Dedifferentiated amniotic fluid mesenchymal stem cell (primary cell): ENCODE measurements at regions not wholly inside any gene's neighbourhood (a gene's known extent, or its start where the extent isn't known, plus 50 kb on each side); places are given as distances from the start of the nearest gene placed in this dataset.
"Not testable (repeated sequence)": the region's sequence is repeated elsewhere in the genome, so short reads cannot be mapped to it uniquely, and the experiment has no call there.

Experiments
- DNase-seq: peaks from one replicate; pipeline ENCODE4 v3.0.0-alpha.2; 2016; ENCODE audit errors: extremely low spot score

GRCh38 chr2:129907256-129907998 lies 72.0 kb upstream of the RAB6C start:
- DNase-seq, result no peak

DNA sequence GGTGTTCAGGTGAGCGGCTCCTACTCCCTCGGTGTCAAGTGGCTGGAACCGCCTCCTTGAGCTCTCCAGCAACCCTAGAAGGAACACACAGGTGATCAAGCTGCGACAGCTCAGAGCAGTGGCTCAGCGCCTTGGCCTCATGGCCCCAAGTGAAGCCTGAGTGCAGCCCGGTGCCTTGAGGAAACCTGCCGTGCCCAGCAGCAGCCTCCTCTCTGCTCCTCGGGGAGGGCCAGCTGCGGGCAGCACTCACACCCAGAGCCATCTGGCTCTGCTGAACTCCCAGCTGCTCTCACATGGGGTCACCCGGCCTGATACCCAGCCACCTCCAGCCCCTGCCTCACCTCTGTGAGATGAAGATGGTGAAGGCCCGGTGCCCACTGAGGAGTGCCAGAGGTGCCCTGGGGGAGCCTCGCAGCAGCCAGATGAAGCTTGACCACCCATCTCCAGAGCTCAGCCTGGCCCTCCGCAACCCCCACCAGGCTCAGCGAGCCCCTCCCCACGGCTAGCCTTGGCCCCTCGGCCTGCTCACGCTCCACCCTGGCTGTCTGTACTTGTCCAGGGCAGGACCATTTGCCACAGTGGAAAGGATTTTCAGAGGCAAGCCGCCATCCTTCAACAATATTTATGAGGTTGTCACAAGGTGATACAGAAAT lies 70.6 kb upstream of the RAB6C start:
- no peak for DNase-seq

DNA sequence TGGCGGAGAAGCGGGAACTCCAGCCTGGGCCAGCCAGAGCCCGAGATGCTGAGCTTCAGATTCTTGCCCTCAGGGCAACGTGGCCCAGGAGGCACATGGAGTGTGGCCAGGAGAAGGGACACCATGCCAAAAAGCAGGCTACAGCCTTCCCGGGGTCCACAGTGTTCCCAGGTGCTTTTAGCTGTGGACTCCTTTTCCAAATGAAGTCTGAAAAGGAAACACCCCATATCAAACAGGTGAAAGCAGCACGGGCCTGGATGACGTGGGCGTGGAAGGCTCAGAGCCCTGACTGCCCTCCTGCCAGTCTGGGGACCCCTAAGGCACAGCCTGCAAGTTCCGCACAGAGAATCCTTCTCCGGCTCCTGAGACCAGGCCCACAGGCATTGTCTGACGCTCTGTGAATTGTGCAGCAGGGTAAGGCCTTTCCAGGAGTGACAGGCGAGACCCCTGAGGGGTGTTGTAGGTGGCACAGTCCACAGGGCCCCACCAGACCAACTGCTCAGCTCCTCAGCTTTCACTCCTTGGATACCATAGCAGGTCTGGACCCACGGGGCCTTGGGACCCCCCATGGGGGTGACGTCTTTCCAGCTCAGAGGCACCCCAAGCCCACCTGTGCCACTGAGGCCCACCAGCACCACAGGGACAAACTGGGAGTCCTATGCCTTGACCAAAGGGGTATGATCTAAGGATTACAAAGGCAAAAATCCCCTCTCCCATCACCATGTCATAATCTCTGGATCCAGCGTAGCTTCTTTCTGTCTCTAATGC lies 69.6 kb upstream of the RAB6C start:
- no peak for DNase-seq

DNA sequence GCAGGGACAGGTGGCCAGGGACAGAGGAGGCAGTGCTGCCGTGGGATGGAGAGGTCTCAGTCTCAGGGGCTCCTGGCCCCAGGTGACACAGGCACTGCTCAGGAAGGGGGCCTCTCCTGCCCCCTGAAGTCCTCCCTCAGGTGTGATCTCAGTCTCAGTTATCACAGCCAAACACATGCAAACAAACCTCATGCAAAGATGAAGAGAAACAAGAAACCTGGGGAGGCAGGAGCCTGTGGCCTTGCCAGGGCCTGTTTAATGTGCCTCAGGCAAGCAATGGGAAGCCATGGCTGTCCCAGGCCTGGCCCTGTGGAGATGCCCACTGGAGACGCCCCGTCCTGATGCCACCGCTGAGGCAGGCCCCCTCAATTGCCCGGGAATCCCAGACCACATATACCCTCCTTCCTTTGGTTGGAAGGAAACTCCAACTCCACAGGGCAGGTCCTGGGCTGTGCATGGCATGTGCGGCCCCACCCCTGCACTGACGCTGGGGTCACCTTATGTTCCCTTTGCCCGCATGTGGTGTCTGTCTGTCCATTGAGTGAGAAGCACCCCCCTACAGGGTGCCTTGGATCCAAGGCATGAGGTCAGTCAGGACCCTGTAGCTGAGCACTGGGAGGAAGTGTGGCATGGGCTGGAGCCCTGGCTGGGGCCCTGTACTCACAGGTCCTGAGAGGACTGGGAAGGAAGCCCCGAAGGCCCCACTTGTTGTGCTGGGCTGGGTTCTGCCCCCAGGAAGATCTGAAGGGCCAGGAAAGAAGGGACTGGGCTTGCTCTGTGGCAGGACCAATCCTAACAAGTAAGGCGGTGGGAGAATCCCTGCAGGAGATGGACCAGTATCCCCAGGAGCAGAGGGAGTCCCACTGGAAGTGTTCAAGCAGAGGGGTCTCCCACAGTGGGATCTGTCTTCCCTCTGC lies 68.8 kb upstream of the RAB6C start:
- no peak for DNase-seq

- no peak for DNase-seq
These were observed 68.0 kb upstream of the RAB6C start for GRCh38 chr2:129911363-129912065.

- no peak for DNase-seq
These were observed 67.2 kb upstream of the RAB6C start for GRCh38 chr2:129912066-129912820.

DNA sequence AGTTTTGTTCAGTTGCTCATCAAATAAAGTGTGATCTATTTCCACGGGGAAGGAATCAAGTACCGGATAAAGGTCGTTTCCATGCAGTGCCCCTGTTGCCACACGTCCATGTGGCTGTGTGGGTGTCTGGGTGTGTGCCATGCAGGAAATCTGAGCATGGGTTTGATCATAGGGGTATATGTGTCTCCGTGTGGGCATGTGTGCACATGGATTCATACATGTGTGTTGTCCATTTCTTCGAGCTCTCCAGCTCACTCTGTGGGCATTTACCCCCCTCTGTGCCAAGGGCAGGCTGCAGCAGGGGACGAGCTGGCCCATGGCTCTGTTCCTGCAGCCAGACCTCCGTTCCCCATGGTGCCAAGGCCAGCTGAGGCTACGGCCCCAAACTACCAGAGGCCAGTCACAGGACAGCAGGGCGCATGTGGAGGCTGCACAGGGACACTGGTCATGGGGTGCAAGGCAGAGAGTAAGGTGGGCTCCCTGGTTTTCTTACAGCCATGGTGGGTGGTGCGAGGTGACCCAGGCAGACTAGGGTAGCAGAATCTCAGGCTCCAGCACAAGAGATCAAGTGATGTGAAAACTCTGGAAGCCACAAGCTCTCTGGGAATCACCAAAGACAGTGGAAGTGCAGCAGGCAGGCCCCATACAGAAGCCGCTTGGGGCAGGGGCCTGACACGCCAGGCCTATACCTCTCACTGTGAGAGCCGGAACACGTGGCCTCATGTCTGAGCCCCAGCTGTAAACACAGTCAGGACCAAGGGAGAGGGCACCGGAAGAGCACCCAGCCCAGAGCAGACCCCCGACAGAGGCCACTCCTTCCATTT lies 66.4 kb upstream of the RAB6C start:
- DNase-seq, result no peak

DNA sequence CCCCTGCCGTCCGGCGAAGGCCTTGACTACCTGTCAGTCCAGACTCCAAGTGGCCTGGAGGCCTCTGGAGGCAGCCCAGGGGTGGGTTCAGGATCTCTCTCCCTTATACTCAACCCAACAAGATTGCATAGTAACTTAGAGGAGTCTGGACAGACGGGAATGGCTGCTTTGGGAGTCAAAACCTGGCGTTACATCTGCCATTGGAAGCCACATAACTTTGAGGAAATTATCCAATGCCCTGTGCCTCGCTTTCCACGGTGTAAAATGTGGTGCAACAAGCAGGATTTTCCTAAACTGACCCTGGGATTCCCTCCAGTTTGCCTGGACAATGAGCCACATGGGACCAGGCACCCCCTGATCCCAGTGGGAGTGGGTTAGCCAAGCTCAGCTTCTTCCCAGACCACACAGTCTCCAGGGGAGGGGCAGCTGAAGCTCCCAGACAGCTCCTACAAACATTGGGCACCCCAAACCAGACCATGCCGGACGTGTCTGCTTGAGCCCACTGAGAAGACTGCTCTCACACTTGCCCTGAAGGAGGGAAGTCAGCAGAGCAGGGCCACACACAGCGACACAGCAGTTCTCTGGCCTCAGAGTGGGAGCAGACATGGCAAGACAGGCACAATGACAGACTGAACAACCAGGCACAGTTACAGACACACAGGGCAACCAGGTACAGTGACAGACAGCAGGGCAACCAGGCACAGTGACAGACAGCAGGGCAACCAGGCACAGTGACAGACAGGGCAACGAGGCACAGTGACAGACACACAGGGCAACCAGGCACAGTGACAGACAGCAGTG lies 65.6 kb upstream of the RAB6C start:
- no peak for DNase-seq

- no peak for DNase-seq
These were observed 64.7 kb upstream of the RAB6C start for GRCh38 chr2:129914538-129915302.

GRCh38 chr2:129915303-129915840 lies 64.1 kb upstream of the RAB6C start:
- DNase-seq, result no peak

DNA sequence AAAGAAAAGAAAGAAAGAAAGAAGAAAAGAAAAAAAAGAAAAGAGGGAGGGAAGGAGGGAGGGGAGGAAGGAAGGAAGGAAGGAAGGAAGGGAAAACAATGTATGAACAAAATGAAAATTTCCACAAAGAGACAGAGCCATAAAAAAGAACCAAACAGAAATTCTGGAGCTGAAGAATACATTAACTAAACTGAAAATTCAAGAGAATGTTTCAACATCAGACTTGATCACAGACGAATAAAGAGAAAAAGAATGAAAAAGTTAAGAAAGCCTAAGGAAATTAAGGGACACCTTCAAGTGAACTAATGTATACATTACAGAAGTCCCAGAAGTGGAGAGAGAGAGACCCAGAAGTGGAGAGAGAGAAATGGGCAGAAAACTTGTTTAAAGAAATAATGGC lies 60.9 kb upstream of the RAB6C start:
- no peak for DNase-seq

DNA sequence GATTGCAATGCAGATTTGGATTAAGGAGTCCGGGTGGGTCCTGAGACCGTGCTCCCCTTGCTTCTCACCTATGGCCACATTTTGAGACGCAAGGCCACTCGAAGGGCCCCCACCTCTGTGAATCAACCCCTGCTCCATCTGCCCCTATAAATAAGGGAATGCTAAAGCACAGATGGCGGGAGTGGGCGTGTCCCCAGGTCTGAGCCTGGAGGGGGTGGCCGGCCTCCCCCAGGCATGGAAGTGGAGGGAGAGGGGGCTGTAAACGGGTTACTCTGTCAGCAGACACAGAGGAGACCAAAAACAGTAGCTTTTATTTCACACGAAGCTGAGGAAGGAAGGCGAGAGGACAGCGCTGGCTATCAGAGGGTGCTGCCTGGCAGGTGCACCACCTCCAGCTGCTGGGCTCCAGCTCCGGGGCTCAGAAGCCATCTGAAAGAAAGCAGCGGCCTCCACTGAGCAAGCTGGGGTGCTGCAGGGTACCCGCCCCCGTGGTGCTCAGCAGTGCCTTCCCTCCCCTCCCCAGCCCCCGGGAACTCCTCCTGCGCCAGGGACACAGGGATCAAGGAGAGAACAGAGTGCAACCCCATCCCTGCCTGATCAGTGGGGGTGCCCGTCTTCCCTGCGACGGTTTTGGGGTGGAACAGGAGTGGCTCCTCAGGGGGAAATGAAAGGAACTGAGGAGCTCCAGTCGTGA lies 56.7 kb upstream of the RAB6C start:
- DNase-seq, result no peak

- peak; percentile 55 for DNase-seq
These were observed 56.0 kb upstream of the RAB6C start for GRCh38 chr2:129923265-129924091.

- not testable (repeated sequence) for DNase-seq
These were observed 55.4 kb upstream of the RAB6C start for GRCh38 chr2:129924115-129924514.

DNA sequence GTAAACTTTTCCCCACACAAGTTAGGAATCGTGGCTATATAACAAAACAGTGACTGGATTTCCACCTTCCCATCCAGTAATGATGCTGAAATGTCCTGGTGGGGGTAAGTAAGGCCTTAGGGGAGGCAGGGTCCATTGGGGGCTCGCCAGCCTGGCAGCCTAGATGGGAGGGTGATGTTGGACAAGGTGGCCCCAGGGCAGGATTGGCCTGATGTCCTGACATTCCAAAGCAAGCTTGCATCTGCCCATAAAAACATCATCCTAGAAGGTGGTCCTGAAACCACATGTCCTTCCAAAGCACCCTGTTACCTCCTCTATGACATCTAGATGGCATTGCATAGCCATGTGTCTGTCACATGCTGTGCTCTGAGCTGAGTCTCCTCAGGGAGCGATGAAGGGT lies 54.1 kb upstream of the RAB6C start:
- no peak for DNase-seq

DNA sequence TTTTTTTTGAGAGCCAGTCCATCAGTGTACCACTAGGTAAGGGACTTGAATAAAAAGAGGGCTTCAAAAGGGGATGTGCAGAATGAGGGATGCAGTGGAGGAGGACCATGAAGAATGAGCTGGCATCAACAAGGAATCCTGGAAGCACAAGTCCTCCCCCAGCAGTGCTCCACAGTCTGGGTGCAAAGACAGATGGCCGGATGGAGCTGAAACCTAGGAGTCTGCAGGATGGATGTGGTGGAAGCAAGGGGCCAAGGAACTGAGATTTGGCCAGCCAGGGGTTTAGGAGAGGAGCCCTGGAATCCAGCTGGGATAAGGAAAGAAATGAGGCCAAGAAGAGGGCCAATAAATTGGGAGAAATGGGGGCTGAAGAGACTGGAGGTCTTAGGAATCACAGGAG lies 51.8 kb upstream of the RAB6C start:
- no peak for DNase-seq
